CD4-positive, alpha-beta T cell (primary cell): ENCODE measurements at regions not wholly inside any gene's neighbourhood (a gene's known extent, or its start where the extent isn't known, plus 50 kb on each side); places are given as distances from the start of the nearest gene placed in this dataset.

Source experiments
- ATAC-seq: fragments of 200-7000 bp; cut with Tn5 transposase; one replicate; pipeline ENCODE4 v1.10.0; 2022; ENCODE audit warnings: mild to moderate bottlenecking; ENCODE audit not compliant: poor library complexity
- CTCF ChIA-PET: fragments of 350-600 bp; sonication (Branson Sonifier 250); formaldehyde crosslinking; loops from one replicate; lab custom pipeline; 2021; ENCODE audit warnings: antibody characterized with exemption, inconsistent platforms; lab: Charles Lee
- POLR2A ChIA-PET: fragments of 350-600 bp; sonication (Branson Sonifier 250); formaldehyde crosslinking; loops from one replicate; lab custom pipeline; 2021; ENCODE audit warnings: antibody characterized with exemption, inconsistent platforms; lab: Charles Lee
- DNase-seq, 14 experiments: peaks; one replicate each; pipeline ENCODE4 v3.0.0-alpha.2; 2013 to 2020; ENCODE audit warnings: mixed read lengths in 2 of 14
- H3K27ac ChIP-seq, 2 donors: one replicate each; pipeline versions ENCODE4 v1.5.1 to v1.7.0; 2013; ENCODE audit warnings: low read length in 2 of 2, low read depth in 1 of 2, mild to moderate bottlenecking in 1 of 2
- H3K27me3 ChIP-seq, 2 experiments: 1 replicate in 1 of 2; 2 replicates in 1 of 2; pipeline versions ENCODE4 v1.6.1 to v1.7.0; 2013; ENCODE audit warnings: low read length in 2 of 2, control low read depth in 1 of 2, mild to moderate bottlenecking in 1 of 2, moderate library complexity in 1 of 2; ENCODE audit not compliant: insufficient read depth in 2 of 2, control insufficient read depth in 1 of 2
- H3K36me3 ChIP-seq: one replicate; pipeline ENCODE4 v1.6.1; 2013; ENCODE audit warnings: low read length, control low read depth; ENCODE audit not compliant: insufficient read depth
- H3K4me1 ChIP-seq: one replicate; pipeline ENCODE4 v1.6.1; 2013; ENCODE audit warnings: low read length, control low read depth; ENCODE audit not compliant: insufficient read depth
- H3K4me3 ChIP-seq: one replicate; pipeline ENCODE4 v1.5.1; 2013; ENCODE audit warnings: mild to moderate bottlenecking, low read length, moderate library complexity
- H3K9me3 ChIP-seq, 2 experiments: 1 replicate in 1 of 2; 2 replicates in 1 of 2; pipeline versions ENCODE4 v1.6.1 to v1.7.0; 2013; ENCODE audit warnings: low read length in 2 of 2, mild to moderate bottlenecking in 2 of 2, control low read depth in 1 of 2, moderate library complexity in 1 of 2; ENCODE audit not compliant: control insufficient read depth in 1 of 2, insufficient read depth in 1 of 2
- H3K27ac Mint-ChIP-seq: one replicate; pipeline ENCODE4 v1.8.0; 2020; ENCODE audit warnings: mixed read lengths
- H3K27me3 Mint-ChIP-seq: one replicate; pipeline ENCODE4 v1.8.0; 2021; ENCODE audit warnings: mixed read lengths
- H3K36me3 Mint-ChIP-seq: one replicate; pipeline ENCODE4 v1.8.0; 2021; ENCODE audit warnings: low read depth, mixed read lengths
- H3K4me1 Mint-ChIP-seq: one replicate; pipeline ENCODE4 v1.8.0; 2021; ENCODE audit warnings: low read depth, mixed read lengths
- H3K4me3 Mint-ChIP-seq: one replicate; pipeline ENCODE4 v1.8.0; 2020; ENCODE audit warnings: mild to moderate bottlenecking, mixed read lengths
- H3K9me3 Mint-ChIP-seq: one replicate; pipeline ENCODE4 v1.8.0; 2020; ENCODE audit warnings: mixed read lengths
- CTCF ChIP-seq: fragments of 200-600 bp; IDR thresholded peaks from one replicate; pipeline ENCODE4 v1.8.0; 2022; ENCODE audit warnings: antibody characterized with exemption, mild to moderate bottlenecking
- intact Hi-C, 2 experiments: fragments of 100-400 bp; cut with DNase I in 1 of 2; cut with micrococcal nuclease in 1 of 2; formaldehyde crosslinking; loops; one replicate each; pipeline versions ENCODE4 v1.15.1 to v1.9.0; 2023 to 2025; cut with DNase I, micrococcal nuclease

GRCh38 chr5:152568016-152568415 is 162.9 kb upstream of the NMUR2 start:
- Mint-ChIP-seq H3K27ac (no peak overlapping the region), H3K27me3 (peaks cover 5% of the 10 kb centered on the region), H3K36me3 (no peaks in the 10 kb centered on the region), H3K9me3 (no peaks in the 10 kb centered on the region), H3K4me1 (no peaks in the 10 kb centered on the region), H3K4me3 (no peak overlapping the region)
- Histone ChIP-seq H3K4me1 (no peaks in the 10 kb centered on the region), H3K27ac (no peak overlapping the region), H3K27me3 (no peaks in the 10 kb centered on the region), H3K36me3 (no peaks in the 10 kb centered on the region), H3K4me3 (no peak overlapping the region), H3K9me3 (peaks cover 0 to 4% of the 10 kb centered on the region in 2 experiments)
- no peak for TF ChIP-seq CTCF
- no peak for DNase-seq
- CTCF ChIA-PET, result no interaction called here
- intact Hi-C loops, result no loop called here
- POLR2A ChIA-PET, result interaction anchor here (0.6 kb wide), 1 partner anchor 30 kb away, joined by 3 read pairs; no protein-coding TSS in a partner anchor
- no peak for ATAC-seq

- no peaks in the 10 kb centered on the region for H3K9me3 Mint-ChIP-seq
Measured at GRCh38 chr5:152572812-152573211, 167.7 kb upstream of the NMUR2 start.

GRCh38 chr5:152584103-152584502 is 179.0 kb upstream of the NMUR2 start:
- Histone ChIP-seq H3K27me3 (no peaks in the 10 kb centered on the region), H3K9me3 (peaks cover 5 to 11% of the 10 kb centered on the region in 2 experiments), H3K4me1 (no peaks in the 10 kb centered on the region), H3K4me3 (no peak overlapping the region), H3K27ac (no peak overlapping the region), H3K36me3 (no peaks in the 10 kb centered on the region)
- ChIA-PET CTCF (no interaction called here), POLR2A (no interaction called here)
- Mint-ChIP-seq H3K9me3 (peaks cover 6% of the 10 kb centered on the region), H3K4me1 (no peaks in the 10 kb centered on the region), H3K27me3 (peaks cover 10% of the 10 kb centered on the region), H3K4me3 (no peak overlapping the region), H3K36me3 (no peaks in the 10 kb centered on the region), H3K27ac (no peak overlapping the region)
- DNase-seq (no peak), ATAC-seq (no peak)
- intact Hi-C loops, result no loop called here
- no peak for TF ChIP-seq CTCF

More at GRCh38 chr5:152572812-152573211, 167.7 kb upstream of the NMUR2 start:
- Histone ChIP-seq H3K27me3 (no peaks in the 10 kb centered on the region), H3K9me3 (peaks cover 0 to 4% of the 10 kb centered on the region in 2 experiments), H3K36me3 (no peaks in the 10 kb centered on the region), H3K4me1 (no peaks in the 10 kb centered on the region), H3K4me3 (no peak overlapping the region), H3K27ac (no peak overlapping the region)
- TF ChIP-seq CTCF, result no peak
- peaks cover 5% of the 10 kb centered on the region for H3K27me3 Mint-ChIP-seq
- H3K4me1 Mint-ChIP-seq, result no peaks in the 10 kb centered on the region
- DNase-seq (no peak), ATAC-seq (no peak)
- H3K4me3 Mint-ChIP-seq, result no peak overlapping the region
- H3K36me3 Mint-ChIP-seq, result no peaks in the 10 kb centered on the region
- no peak overlapping the region for H3K27ac Mint-ChIP-seq
- POLR2A ChIA-PET, result no interaction called here
- CTCF ChIA-PET, result no interaction called here
- intact Hi-C loops, result no loop called here
